ENCODE measurements at regions not wholly inside any gene's neighbourhood (a gene's known extent, or its start where the extent isn't known, plus 50 kb on each side); places are given as distances from the start of the nearest gene placed in this dataset.

DNA sequence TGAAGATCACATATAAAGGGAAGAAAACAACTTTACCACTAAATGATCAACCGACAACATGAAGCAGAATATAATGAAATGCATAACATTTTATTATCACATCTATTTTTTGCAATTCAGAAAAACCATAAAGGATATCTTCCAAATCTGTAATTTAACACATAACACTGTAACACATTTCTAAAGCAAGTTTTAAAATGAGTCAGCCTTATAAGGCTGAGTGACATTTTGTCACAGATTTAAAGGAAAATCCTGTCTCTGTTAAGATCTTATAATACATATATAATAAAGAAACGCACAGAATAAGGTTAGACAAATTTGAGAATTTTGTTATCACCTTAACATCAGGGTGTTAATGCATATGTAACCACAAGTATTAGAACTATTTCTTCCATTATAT lies 198.4 kb upstream of the RASA1 start:
- dilution Hi-C loops (cut with MboI; ENCODE audit: extremely low pct_ligation_motif_present, low sequenced_read_pairs), result no loop called here
- DNase-seq (ENCODE audit: low read depth, low spot score), result no peak
- Histone ChIP-seq H3K79me2 (ENCODE audit: control insufficient read depth, insufficient read depth, low read length) (no peaks in the 10 kb centered on the region), H3K9me1 (ENCODE audit: control insufficient read depth, extremely low read depth, insufficient read depth, low read length) (no peaks in the 10 kb centered on the region), H3K27ac (ENCODE audit: control insufficient read depth, insufficient read depth, low read length) (no peak overlapping the region), H3K9ac (ENCODE audit: control insufficient read depth, extremely low read depth, insufficient read depth, low read length) (no peak overlapping the region), H3K36me3 (ENCODE audit: control insufficient read depth in 2 of 2, extremely low read depth in 1 of 2, insufficient read depth in 2 of 2, low read length in 2 of 2) (no peaks in the 10 kb centered on the region), H3K4me3 (ENCODE audit: control insufficient read depth in 2 of 3, extremely low read depth in 1 of 3, insufficient read depth in 2 of 3, low read depth in 1 of 3, low read length in 3 of 3) (no peak overlapping the region), H4K20me1 (ENCODE audit: control insufficient read depth, extremely low read depth, insufficient read depth, low read length) (no peaks in the 10 kb centered on the region), H2AFZ (ENCODE audit: control insufficient read depth, low read length) (peak overlapping the region; percentile 13), H3K9me3 (ENCODE audit: control insufficient read depth, low read depth, low read length) (no peaks in the 10 kb centered on the region), H3K4me1 (ENCODE audit: control insufficient read depth, extremely low read depth, insufficient read depth, low read length) (peaks cover 6% of the 10 kb centered on the region), H3K27me3 (ENCODE audit: control insufficient read depth, extremely low read depth, insufficient read depth, low read length) (no peaks in the 10 kb centered on the region), H3K4me2 (ENCODE audit: control insufficient read depth, extremely low read depth, insufficient read depth, low read depth, low read length) (no peak overlapping the region)
- FAIRE-seq, result no peak
- TF ChIP-seq, protein P1, sequence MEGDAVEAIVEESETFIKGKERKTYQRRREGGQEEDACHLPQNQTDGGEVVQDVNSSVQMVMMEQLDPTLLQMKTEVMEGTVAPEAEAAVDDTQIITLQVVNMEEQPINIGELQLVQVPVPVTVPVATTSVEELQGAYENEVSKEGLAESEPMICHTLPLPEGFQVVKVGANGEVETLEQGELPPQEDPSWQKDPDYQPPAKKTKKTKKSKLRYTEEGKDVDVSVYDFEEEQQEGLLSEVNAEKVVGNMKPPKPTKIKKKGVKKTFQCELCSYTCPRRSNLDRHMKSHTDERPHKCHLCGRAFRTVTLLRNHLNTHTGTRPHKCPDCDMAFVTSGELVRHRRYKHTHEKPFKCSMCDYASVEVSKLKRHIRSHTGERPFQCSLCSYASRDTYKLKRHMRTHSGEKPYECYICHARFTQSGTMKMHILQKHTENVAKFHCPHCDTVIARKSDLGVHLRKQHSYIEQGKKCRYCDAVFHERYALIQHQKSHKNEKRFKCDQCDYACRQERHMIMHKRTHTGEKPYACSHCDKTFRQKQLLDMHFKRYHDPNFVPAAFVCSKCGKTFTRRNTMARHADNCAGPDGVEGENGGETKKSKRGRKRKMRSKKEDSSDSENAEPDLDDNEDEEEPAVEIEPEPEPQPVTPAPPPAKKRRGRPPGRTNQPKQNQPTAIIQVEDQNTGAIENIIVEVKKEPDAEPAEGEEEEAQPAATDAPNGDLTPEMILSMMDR (optimal IDR thresholded peaks at IDR 0.05 in 1 of 3, IDR thresholded peaks at IDR 0.05 in 1 of 3, conservative IDR thresholded peaks at IDR 0.05 in 1 of 3; ENCODE audit: extremely low read depth in 1 of 3, insufficient read depth in 2 of 3, low read length in 3 of 3), result no peak
- no peak for TF ChIP-seq EZH2 (IDR thresholded peaks at IDR 0.05; ENCODE audit: low read length)

DNA sequence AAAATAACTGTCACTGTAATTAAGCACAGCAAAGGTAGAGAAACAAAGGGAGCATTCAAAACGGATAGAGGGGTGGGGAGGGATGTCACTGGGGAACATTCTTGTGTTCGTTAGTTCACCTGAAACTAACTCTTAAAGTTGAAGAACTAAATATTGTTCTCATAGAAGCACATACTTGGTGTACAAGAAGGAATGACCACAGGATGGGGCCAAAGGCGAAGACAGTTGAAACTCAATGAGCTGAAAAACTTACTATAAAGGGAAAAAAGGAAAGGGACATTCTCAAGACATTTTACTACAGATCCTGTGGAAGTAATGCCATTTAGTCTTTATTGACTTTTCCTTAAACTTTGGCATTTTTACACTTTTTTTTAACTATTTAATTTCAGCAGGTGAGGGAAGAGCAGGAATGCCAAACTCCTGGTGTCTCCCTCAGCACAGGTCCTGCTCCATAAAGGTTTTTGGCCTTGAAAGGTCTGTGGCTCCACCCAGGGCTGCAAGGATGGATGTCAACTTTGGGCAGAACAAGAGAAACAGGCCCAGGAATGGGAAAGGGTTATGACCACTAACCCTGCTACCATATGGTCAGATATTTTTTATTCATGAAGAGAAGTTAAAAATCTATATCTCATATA lies 197.6 kb upstream of the RASA1 start:
- no peaks in the 10 kb centered on the region for H4K20me1 ChIP-seq (ENCODE audit: control insufficient read depth, extremely low read depth, insufficient read depth, low read length)
- no peaks in the 10 kb centered on the region for H3K9me1 ChIP-seq (ENCODE audit: control insufficient read depth, extremely low read depth, insufficient read depth, low read length)
- no peaks in the 10 kb centered on the region for H3K27me3 ChIP-seq (ENCODE audit: control insufficient read depth, extremely low read depth, insufficient read depth, low read length)
- no peaks in the 10 kb centered on the region for H3K36me3 ChIP-seq (ENCODE audit: control insufficient read depth in 2 of 2, extremely low read depth in 1 of 2, insufficient read depth in 2 of 2, low read length in 2 of 2)
- no peaks in the 10 kb centered on the region for H3K9me3 ChIP-seq (ENCODE audit: control insufficient read depth, low read depth, low read length)
- no peak overlapping the region for H3K4me3 ChIP-seq (ENCODE audit: control insufficient read depth in 2 of 3, extremely low read depth in 1 of 3, insufficient read depth in 2 of 3, low read depth in 1 of 3, low read length in 3 of 3)
- dilution Hi-C loops (cut with MboI; ENCODE audit: extremely low pct_ligation_motif_present, low sequenced_read_pairs), result no loop called here
- H3K79me2 ChIP-seq (ENCODE audit: control insufficient read depth, insufficient read depth, low read length), result no peaks in the 10 kb centered on the region
- H2AFZ ChIP-seq (ENCODE audit: control insufficient read depth, low read length), result peak overlapping the region; percentile 41
- FAIRE-seq (peak; percentile 79), DNase-seq (ENCODE audit: low read depth, low spot score) (no peak)
- H3K9ac ChIP-seq (ENCODE audit: control insufficient read depth, extremely low read depth, insufficient read depth, low read length), result no peak overlapping the region
- H3K27ac ChIP-seq (ENCODE audit: control insufficient read depth, insufficient read depth, low read length), result no peak overlapping the region
- H3K4me2 ChIP-seq (ENCODE audit: control insufficient read depth, extremely low read depth, insufficient read depth, low read depth, low read length), result peak overlapping the region; percentile 29
- H3K4me1 ChIP-seq (ENCODE audit: control insufficient read depth, extremely low read depth, insufficient read depth, low read length), result peaks cover 9% of the 10 kb centered on the region
- TF ChIP-seq, protein P1 (optimal IDR thresholded peaks at IDR 0.05 in 1 of 3, IDR thresholded peaks at IDR 0.05 in 1 of 3, conservative IDR thresholded peaks at IDR 0.05 in 1 of 3; ENCODE audit: extremely low read depth in 1 of 3, insufficient read depth in 2 of 3, low read length in 3 of 3), result peak; percentile 20 to 47 (median 35)
- no peak for TF ChIP-seq EZH2 (IDR thresholded peaks at IDR 0.05; ENCODE audit: low read length)
